ENCODE measurements at regions not wholly inside any gene's neighbourhood (a gene's known extent, or its start where the extent isn't known, plus 50 kb on each side); places are given as distances from the start of the nearest gene placed in this dataset.
"Not testable (repeated sequence)": the region's sequence is repeated elsewhere in the genome, so short reads cannot be mapped to it uniquely, and the experiment has no call there.

GRCh38 chr9:82410306-82410705, 421.7 kb downstream of the SPATA31D1 start:
- in situ Hi-C loops (cut with HindIII; ENCODE audit: low sequenced_read_pairs), result no loop called here
- DNase-seq (ENCODE audit: low spot score), result no peak

GRCh38 chr9:82410866-82411265, 422.3 kb downstream of the SPATA31D1 start:
- in situ Hi-C loops (cut with HindIII; ENCODE audit: low sequenced_read_pairs), result no loop called here
- no peak for DNase-seq (ENCODE audit: low spot score)

GRCh38 chr9:82412586-82413305, 424.2 kb downstream of the SPATA31D1 start:
- DNase-seq (ENCODE audit: low spot score), result no peak
- in situ Hi-C loops (cut with HindIII; ENCODE audit: low sequenced_read_pairs), result no loop called here

- in situ Hi-C loops (cut with HindIII; ENCODE audit: low sequenced_read_pairs), result no loop called here
- DNase-seq (ENCODE audit: low spot score), result no peak
These were observed 428.9 kb downstream of the SPATA31D1 start for GRCh38 chr9:82417501-82417900.

GRCh38 chr9:82418334-82418733, 429.8 kb downstream of the SPATA31D1 start:
- in situ Hi-C loops (cut with HindIII; ENCODE audit: low sequenced_read_pairs), result no loop called here
- no peak for DNase-seq (ENCODE audit: low spot score)

GRCh38 chr9:82419696-82420486, 431.3 kb downstream of the SPATA31D1 start:
- no peak for DNase-seq (ENCODE audit: low spot score)
- in situ Hi-C loops (cut with HindIII; ENCODE audit: low sequenced_read_pairs), result no loop called here

- in situ Hi-C loops (cut with HindIII; ENCODE audit: low sequenced_read_pairs), result no loop called here
- DNase-seq (ENCODE audit: low spot score), result no peak
These were observed 432.9 kb downstream of the SPATA31D1 start for GRCh38 chr9:82421498-82421897.

GRCh38 chr9:82423700-82424099, 435.1 kb downstream of the SPATA31D1 start:
- no peak for DNase-seq (ENCODE audit: low spot score)
- in situ Hi-C loops (cut with HindIII; ENCODE audit: low sequenced_read_pairs), result no loop called here

GRCh38 chr9:82424599-82425120, 436.1 kb downstream of the SPATA31D1 start:
- in situ Hi-C loops (cut with HindIII; ENCODE audit: low sequenced_read_pairs), result no loop called here
- no peak for DNase-seq (ENCODE audit: low spot score)

- in situ Hi-C loops (cut with HindIII; ENCODE audit: low sequenced_read_pairs), result no loop called here
- DNase-seq (ENCODE audit: low spot score), result no peak
These were observed 442.5 kb downstream of the SPATA31D1 start for GRCh38 chr9:82431121-82431520.

- DNase-seq (ENCODE audit: low spot score); in situ Hi-C loops (cut with HindIII; ENCODE audit: low sequenced_read_pairs): not testable (repeated sequence)
These were observed 444.8 kb downstream of the SPATA31D1 start for GRCh38 chr9:82433290-82433931.

- DNase-seq (ENCODE audit: low spot score), result no peak
- in situ Hi-C loops (cut with HindIII; ENCODE audit: low sequenced_read_pairs), result no loop called here
These were observed 447.9 kb downstream of the SPATA31D1 start for GRCh38 chr9:82436475-82436874.

GRCh38 chr9:82437183-82437582, 448.6 kb downstream of the SPATA31D1 start:
- DNase-seq (ENCODE audit: low spot score); in situ Hi-C loops (cut with HindIII; ENCODE audit: low sequenced_read_pairs): not testable (repeated sequence)

GRCh38 chr9:82438581-82438980, 450.0 kb downstream of the SPATA31D1 start:
- in situ Hi-C loops (cut with HindIII; ENCODE audit: low sequenced_read_pairs), result no loop called here
- DNase-seq (ENCODE audit: low spot score), result no peak

- in situ Hi-C loops (cut with HindIII; ENCODE audit: low sequenced_read_pairs), result no loop called here
These were observed 454.7 kb downstream of the SPATA31D1 start for GRCh38 chr9:82443312-82443711.

GRCh38 chr9:82445556-82445955, 457.0 kb downstream of the SPATA31D1 start:
- in situ Hi-C loops (cut with HindIII; ENCODE audit: low sequenced_read_pairs), result no loop called here
- no peak for DNase-seq (ENCODE audit: low spot score)

More at GRCh38 chr9:82443312-82443711, 454.7 kb downstream of the SPATA31D1 start:
- no peak for DNase-seq (ENCODE audit: low spot score)

GRCh38 chr9:82447343-82447742, 458.8 kb downstream of the SPATA31D1 start:
- in situ Hi-C loops (cut with HindIII; ENCODE audit: low sequenced_read_pairs), result no loop called here

GRCh38 chr9:82449986-82450385, 461.4 kb downstream of the SPATA31D1 start:
- in situ Hi-C loops (cut with HindIII; ENCODE audit: low sequenced_read_pairs), result no loop called here
- DNase-seq (ENCODE audit: low spot score), result no peak

More at GRCh38 chr9:82447343-82447742, 458.8 kb downstream of the SPATA31D1 start:
- DNase-seq (ENCODE audit: low spot score), result no peak

- DNase-seq (ENCODE audit: low spot score), result no peak
- in situ Hi-C loops (cut with HindIII; ENCODE audit: low sequenced_read_pairs), result no loop called here
These were observed 466.1 kb downstream of the SPATA31D1 start for GRCh38 chr9:82454509-82455190.
